ENCODE measurements at regions not wholly inside any gene's neighbourhood (a gene's known extent, or its start where the extent isn't known, plus 50 kb on each side); places are given as distances from the start of the nearest gene placed in this dataset.

DNA sequence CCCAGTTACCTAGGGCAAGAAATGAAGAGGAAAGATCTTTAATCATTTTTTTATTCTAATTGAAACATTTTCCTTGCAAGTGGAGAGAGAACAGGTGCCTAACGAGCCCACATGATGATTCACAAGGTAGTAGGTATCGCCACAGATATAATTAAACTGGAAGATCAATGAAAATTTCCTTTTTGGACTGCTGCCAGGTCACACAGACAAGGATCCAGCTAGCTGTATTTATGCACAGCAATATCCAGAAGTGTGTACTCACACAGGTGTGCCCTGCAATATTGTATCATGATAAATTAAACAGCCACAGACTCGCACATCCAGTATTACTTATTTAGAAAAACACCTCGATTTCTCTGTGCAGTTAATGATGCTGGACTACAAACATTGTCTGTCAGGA, 294.0 kb upstream of the SMARCA2 start:
- H3K36me3 ChIP-seq, result no peaks in the 10 kb centered on the region
- no peaks in the 10 kb centered on the region for H3K9me3 ChIP-seq
- no peaks in the 10 kb centered on the region for H3K4me1 ChIP-seq
- H3K27me3 ChIP-seq, result no peaks in the 10 kb centered on the region
- no peak for TF ChIP-seq CTCF (IDR thresholded peaks at IDR 0.05)
- DNase-seq (ENCODE audit: low spot score), result no peak
- no peak overlapping the region for H3K4me3 ChIP-seq
- no peak overlapping the region for H3K27ac ChIP-seq

DNA sequence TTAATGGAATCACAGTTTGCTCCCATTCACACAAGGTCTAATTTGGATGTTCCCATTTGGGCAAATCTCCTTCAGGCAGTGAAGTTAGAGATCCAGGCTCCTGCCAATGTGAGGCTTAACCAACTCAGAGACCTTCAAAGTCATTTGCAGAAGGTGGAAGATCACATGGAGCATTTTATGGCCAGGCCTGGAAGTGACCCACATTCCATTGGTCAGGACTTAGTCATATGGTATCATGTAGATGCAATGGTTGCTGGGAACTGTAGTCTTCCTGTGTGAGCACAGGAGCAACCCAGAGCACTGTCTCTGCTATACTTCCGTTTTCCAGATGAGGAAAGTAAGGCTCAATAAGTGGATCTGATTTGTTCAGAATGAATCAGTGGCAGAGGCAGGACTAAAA, 292.7 kb upstream of the SMARCA2 start:
- no peak for DNase-seq (ENCODE audit: low spot score)
- Histone ChIP-seq H3K4me1 (no peaks in the 10 kb centered on the region), H3K27ac (no peak overlapping the region), H3K27me3 (no peaks in the 10 kb centered on the region), H3K36me3 (no peaks in the 10 kb centered on the region), H3K4me3 (no peak overlapping the region), H3K9me3 (no peaks in the 10 kb centered on the region)
- TF ChIP-seq CTCF (IDR thresholded peaks at IDR 0.05), result no peak

GRCh38 chr9:1723522-1724015, 291.6 kb upstream of the SMARCA2 start:
- Histone ChIP-seq H3K4me1 (no peaks in the 10 kb centered on the region), H3K27ac (no peak overlapping the region), H3K9me3 (no peaks in the 10 kb centered on the region), H3K4me3 (no peak overlapping the region), H3K27me3 (no peaks in the 10 kb centered on the region), H3K36me3 (no peaks in the 10 kb centered on the region)
- no peak for TF ChIP-seq CTCF (IDR thresholded peaks at IDR 0.05)
- no peak for DNase-seq (ENCODE audit: low spot score)

DNA sequence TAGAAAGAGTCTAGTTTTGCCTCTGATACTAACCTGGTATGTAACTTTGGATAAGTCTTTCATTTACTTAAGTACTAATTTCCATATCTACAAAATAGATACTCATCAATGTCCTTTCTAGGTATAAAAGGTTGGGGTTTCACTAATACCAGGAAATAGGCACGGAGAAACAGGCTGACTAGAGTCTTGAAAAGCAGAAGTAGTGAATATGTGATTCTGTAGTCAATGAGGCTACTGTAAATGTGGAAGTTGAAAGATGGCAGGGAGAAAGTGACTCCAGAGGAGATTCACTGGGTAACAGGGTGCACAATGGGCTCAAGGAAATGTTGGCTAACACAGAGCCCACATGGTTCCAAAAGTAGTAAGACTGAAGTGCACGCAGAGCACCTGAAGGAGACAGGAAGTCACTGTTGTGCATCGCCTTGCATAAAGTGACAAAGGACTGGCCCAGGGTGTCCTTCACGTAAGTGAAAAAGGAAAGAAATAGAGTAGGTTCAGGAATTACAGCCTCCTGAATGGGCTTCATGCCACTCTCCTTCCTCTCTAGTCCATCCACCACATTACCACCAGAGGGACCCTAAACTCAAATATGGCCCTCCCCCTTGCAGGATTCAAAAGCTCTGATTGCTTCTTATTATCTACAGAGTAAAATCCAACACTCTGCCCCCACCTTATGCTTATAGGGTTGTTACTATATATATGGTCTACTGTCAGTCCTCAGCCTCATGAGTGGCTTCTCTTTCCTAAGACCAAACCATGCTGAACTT, 288.0 kb upstream of the SMARCA2 start:
- no peak for TF ChIP-seq CTCF (IDR thresholded peaks at IDR 0.05)
- no peaks in the 10 kb centered on the region for H3K9me3 ChIP-seq
- H3K36me3 ChIP-seq, result no peaks in the 10 kb centered on the region
- no peaks in the 10 kb centered on the region for H3K4me1 ChIP-seq
- no peak overlapping the region for H3K27ac ChIP-seq
- no peak overlapping the region for H3K4me3 ChIP-seq
- no peak for DNase-seq (ENCODE audit: low spot score)
- no peaks in the 10 kb centered on the region for H3K27me3 ChIP-seq

- H3K4me1 ChIP-seq, result no peaks in the 10 kb centered on the region
- H3K27ac ChIP-seq, result no peak overlapping the region
- no peaks in the 10 kb centered on the region for H3K27me3 ChIP-seq
- no peaks in the 10 kb centered on the region for H3K36me3 ChIP-seq
- no peak overlapping the region for H3K4me3 ChIP-seq
- no peak for TF ChIP-seq CTCF (IDR thresholded peaks at IDR 0.05)
- no peak for DNase-seq (ENCODE audit: low spot score)
- H3K9me3 ChIP-seq, result no peaks in the 10 kb centered on the region
Observed at GRCh38 chr9:1729631-1730030, 285.5 kb upstream of the SMARCA2 start.

DNA sequence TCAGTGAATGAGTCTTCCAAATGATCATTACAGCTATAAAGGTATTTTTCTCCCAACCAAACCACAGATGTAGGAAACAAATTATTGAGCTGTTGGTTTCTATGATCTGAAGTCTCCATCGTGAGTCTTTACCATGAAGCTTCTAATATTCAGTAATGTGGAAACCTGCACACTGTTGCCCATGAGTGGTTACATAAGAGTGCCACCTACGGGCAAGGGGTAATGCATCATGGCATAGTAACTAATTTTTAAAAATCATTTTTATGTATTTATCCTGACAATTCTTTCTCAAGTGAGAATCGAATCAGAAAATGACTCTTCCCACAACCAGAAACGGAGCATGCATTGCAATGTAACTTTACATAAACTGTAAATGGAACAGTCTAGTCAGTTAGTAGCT, 282.5 kb upstream of the SMARCA2 start:
- Histone ChIP-seq H3K36me3 (no peaks in the 10 kb centered on the region), H3K27me3 (no peaks in the 10 kb centered on the region), H3K4me1 (no peaks in the 10 kb centered on the region), H3K9me3 (no peaks in the 10 kb centered on the region), H3K27ac (no peak overlapping the region), H3K4me3 (no peak overlapping the region)
- no peak for DNase-seq (ENCODE audit: low spot score)
- TF ChIP-seq CTCF (IDR thresholded peaks at IDR 0.05), result peak in 1 of 2 donors; percentile 22

Measured in right atrium auricular region (tissue), 2 donors.